Neural progenitor cell (in vitro differentiated cells): ENCODE measurements at regions not wholly inside any gene's neighbourhood (a gene's known extent, or its start where the extent isn't known, plus 50 kb on each side); places are given as distances from the start of the nearest gene placed in this dataset.

ENCODE experiments used
- DNase-seq: peaks from one replicate; pipeline ENCODE4 v3.0.0-alpha.2; 2016; ENCODE audit warnings: low spot score
- H2AFZ ChIP-seq: fragments of 200-600 bp; sonication (generic); replicated peaks from 2 replicates; pipeline ENCODE4 v1.6.1; 2016; ENCODE audit warnings: antibody characterized with exemption
- H3F3A ChIP-seq: fragments of 200-600 bp; sonication (generic); 2 replicates; pipeline ENCODE4 v1.6.1; 2016; ENCODE audit warnings: antibody characterized with exemption, low read depth
- H3K27ac ChIP-seq: fragments of 200-600 bp; sonication (generic); 2 replicates; pipeline ENCODE4 v1.5.1; 2016; ENCODE audit warnings: mild to moderate bottlenecking
- H3K27me3 ChIP-seq: fragments of 200-600 bp; sonication (generic); 2 replicates; pipeline ENCODE4 v1.6.1; 2016; ENCODE audit warnings: mild to moderate bottlenecking, moderate library complexity
- H3K36me3 ChIP-seq: fragments of 200-600 bp; sonication (generic); 2 replicates; pipeline ENCODE4 v1.5.1; 2016
- H3K4me1 ChIP-seq: fragments of 200-600 bp; sonication (generic); 2 replicates; pipeline ENCODE4 v1.6.1; 2016; ENCODE audit warnings: mixed run types
- H3K4me2 ChIP-seq: fragments of 200-600 bp; sonication (generic); 2 replicates; pipeline ENCODE4 v1.6.1; 2016
- H3K4me3 ChIP-seq: fragments of 200-600 bp; sonication (generic); 2 replicates; pipeline ENCODE4 v1.5.1; 2016
- H3K79me2 ChIP-seq: fragments of 200-600 bp; sonication (generic); 2 replicates; pipeline ENCODE4 v1.6.1; 2016; ENCODE audit warnings: low read depth
- H3K9ac ChIP-seq: fragments of 200-600 bp; sonication (generic); 2 replicates; pipeline ENCODE4 v1.6.1; 2016
- H3K9me3 ChIP-seq: fragments of 200-600 bp; sonication (generic); 2 replicates; pipeline ENCODE4 v1.5.1; 2016; ENCODE audit warnings: low read depth
- H4K20me1 ChIP-seq: fragments of 200-600 bp; sonication (generic); 2 replicates; pipeline ENCODE4 v1.6.1; 2016; ENCODE audit warnings: low read depth
- H3K27ac Mint-ChIP-seq: 3 replicates; pipeline ENCODE4 v1.8.0; 2021; ENCODE audit warnings: mixed read lengths
- H3K27me3 Mint-ChIP-seq: 2 replicates; pipeline ENCODE4 v1.8.0; 2022; ENCODE audit warnings: low read depth, mild to moderate bottlenecking, inconsistent platforms, moderate library complexity, mixed read lengths; ENCODE audit not compliant: insufficient read depth
- H3K36me3 Mint-ChIP-seq: 3 replicates; pipeline ENCODE4 v1.8.0; 2021; ENCODE audit warnings: mixed read lengths
- H3K4me1 Mint-ChIP-seq: 3 replicates; pipeline ENCODE4 v1.8.0; 2021; ENCODE audit warnings: mixed read lengths
- H3K4me3 Mint-ChIP-seq: 3 replicates; pipeline ENCODE4 v1.8.0; 2021; ENCODE audit warnings: mild to moderate bottlenecking, moderate library complexity, mixed read lengths
- H3K9me3 Mint-ChIP-seq: 3 replicates; pipeline ENCODE4 v1.8.0; 2020; ENCODE audit warnings: mixed read lengths
- CTCF ChIP-seq: fragments of 200-600 bp; sonication (generic); IDR thresholded peaks from 2 replicates; pipeline ENCODE4 v1.5.1; 2017; ENCODE audit warnings: antibody characterized with exemption, mild to moderate bottlenecking
- EZH2 ChIP-seq: fragments of 200-600 bp; sonication (generic); IDR thresholded peaks from 2 replicates; pipeline ENCODE4 v1.6.1; 2017; ENCODE audit warnings: antibody characterized with exemption, mild to moderate bottlenecking, moderate library complexity
- EZH2phosphoT487 ChIP-seq: fragments of 200-600 bp; sonication (generic); IDR thresholded peaks from 2 replicates; pipeline ENCODE4 v1.6.1; 2017; ENCODE audit warnings: antibody characterized with exemption

DNA sequence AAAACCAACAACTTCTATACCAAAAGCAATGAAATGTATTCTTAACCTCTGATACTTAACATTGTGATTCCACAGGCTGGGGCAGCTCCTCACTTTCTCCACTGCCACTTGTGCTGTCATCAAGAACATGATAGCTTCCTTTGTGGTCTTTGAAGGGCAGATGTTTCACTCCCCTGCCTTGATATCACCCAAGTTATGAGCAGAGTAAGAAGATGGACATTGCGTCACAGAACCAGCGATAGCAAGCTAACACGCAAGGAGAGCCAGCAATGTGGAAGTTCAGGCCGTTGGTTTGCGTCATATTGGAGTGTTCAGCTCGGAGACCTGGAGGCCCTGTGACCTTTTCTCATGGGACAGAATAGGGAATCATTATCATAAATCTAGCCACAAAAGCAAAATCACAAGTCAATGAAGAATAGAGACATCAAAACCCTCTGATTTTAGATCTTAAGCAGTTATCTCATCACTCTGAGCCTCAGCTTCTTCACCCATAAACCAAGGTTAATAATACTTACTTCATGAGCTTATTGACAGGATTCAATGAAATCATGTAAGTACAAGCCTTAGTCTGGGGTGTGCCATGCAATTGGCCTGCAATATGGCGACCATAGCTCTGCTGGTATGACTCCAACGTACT, 183.8 kb upstream of the THBS1 start:
- no peak for DNase-seq
- no peak for TF ChIP-seq EZH2
- no peak for TF ChIP-seq EZH2phosphoT487
- TF ChIP-seq CTCF: no peak
- H3K9me3 ChIP-seq: no peaks in the 10 kb centered on the region
- H4K20me1 ChIP-seq: no peaks in the 10 kb centered on the region
- no peaks in the 10 kb centered on the region for H3K79me2 ChIP-seq
- no peaks in the 10 kb centered on the region for H3K27me3 ChIP-seq
- Mint-ChIP-seq H3K4me3 (no peak overlapping the region), H3K27me3 (no peaks in the 10 kb centered on the region), H3K9me3 (no peaks in the 10 kb centered on the region), H3K36me3 (no peaks in the 10 kb centered on the region), H3K4me1 (no peaks in the 10 kb centered on the region), H3K27ac (peak overlapping the region; percentile 38)
- no peak overlapping the region for H3K9ac ChIP-seq
- H3K4me3 ChIP-seq: no peak overlapping the region
- H3F3A ChIP-seq: no peaks in the 10 kb centered on the region
- no peak overlapping the region for H3K4me2 ChIP-seq
- H3K36me3 ChIP-seq: no peaks in the 10 kb centered on the region
- H3K27ac ChIP-seq: no peak overlapping the region
- H3K4me1 ChIP-seq: no peaks in the 10 kb centered on the region
- H2AFZ ChIP-seq: no peak overlapping the region

DNA sequence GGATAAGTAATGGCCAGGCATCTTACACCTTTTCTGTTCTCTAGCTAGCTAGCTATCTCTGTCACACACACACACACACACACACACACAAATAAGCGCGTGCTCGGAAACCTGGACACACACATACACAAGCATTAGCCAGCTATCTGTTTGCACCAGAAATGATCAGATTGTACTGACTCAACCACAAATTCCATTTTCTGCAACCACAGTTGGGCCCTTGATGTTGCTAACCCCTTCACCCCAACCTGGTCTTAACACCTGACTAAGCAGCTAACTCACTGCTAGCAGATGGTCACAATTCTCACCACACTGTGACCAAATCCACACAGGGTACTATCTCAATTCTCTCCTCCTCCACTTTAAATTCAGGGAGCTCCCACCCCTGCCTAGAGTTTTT, 183.0 kb upstream of the THBS1 start:
- no peaks in the 10 kb centered on the region for H3K9me3 Mint-ChIP-seq
- DNase-seq: no peak
- Histone ChIP-seq H3K9me3 (no peaks in the 10 kb centered on the region), H3K4me1 (no peaks in the 10 kb centered on the region), H2AFZ (no peak overlapping the region), H3K27me3 (no peaks in the 10 kb centered on the region), H3K27ac (no peak overlapping the region), H3K4me3 (no peak overlapping the region), H3K36me3 (no peaks in the 10 kb centered on the region), H3K9ac (no peak overlapping the region), H3K79me2 (no peaks in the 10 kb centered on the region), H3F3A (no peaks in the 10 kb centered on the region), H3K4me2 (no peak overlapping the region), H4K20me1 (no peaks in the 10 kb centered on the region)
- no peak for TF ChIP-seq CTCF
- no peak for TF ChIP-seq EZH2phosphoT487
- no peak for TF ChIP-seq EZH2
- no peak overlapping the region for H3K4me3 Mint-ChIP-seq
- H3K4me1 Mint-ChIP-seq: no peaks in the 10 kb centered on the region
- H3K27ac Mint-ChIP-seq: no peak overlapping the region
- no peaks in the 10 kb centered on the region for H3K36me3 Mint-ChIP-seq
- H3K27me3 Mint-ChIP-seq: no peaks in the 10 kb centered on the region

DNA sequence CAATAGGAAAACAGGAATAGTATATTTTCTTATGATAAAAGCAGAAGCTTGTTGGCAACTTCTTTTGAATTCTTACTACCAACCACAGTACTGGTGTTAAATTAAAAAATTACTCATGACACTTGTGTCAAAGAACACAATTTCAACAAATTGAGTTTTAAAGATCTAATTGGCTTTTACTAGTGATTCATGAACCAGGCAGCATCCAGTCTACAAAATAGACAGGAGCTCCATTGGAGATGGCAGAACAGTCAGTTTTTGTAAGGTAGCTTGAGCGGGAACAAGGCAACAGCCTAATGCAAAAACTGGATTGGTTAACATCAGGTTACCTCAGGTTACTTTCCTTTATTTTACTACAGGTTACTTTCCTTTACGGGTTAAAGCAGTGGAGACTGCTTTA, 181.3 kb upstream of the THBS1 start:
- no peak for TF ChIP-seq EZH2
- no peak for TF ChIP-seq CTCF
- TF ChIP-seq EZH2phosphoT487: no peak
- H3K27ac ChIP-seq: no peak overlapping the region
- Mint-ChIP-seq H3K9me3 (no peaks in the 10 kb centered on the region), H3K36me3 (no peaks in the 10 kb centered on the region), H3K27ac (no peak overlapping the region), H3K27me3 (no peaks in the 10 kb centered on the region), H3K4me1 (no peaks in the 10 kb centered on the region), H3K4me3 (no peak overlapping the region)
- H3K79me2 ChIP-seq: no peaks in the 10 kb centered on the region
- no peak overlapping the region for H3K9ac ChIP-seq
- no peaks in the 10 kb centered on the region for H3K4me1 ChIP-seq
- no peak for DNase-seq
- H2AFZ ChIP-seq: no peak overlapping the region
- no peak overlapping the region for H3K4me2 ChIP-seq
- no peaks in the 10 kb centered on the region for H3K9me3 ChIP-seq
- H3K27me3 ChIP-seq: no peaks in the 10 kb centered on the region
- no peaks in the 10 kb centered on the region for H3F3A ChIP-seq
- no peaks in the 10 kb centered on the region for H4K20me1 ChIP-seq
- no peaks in the 10 kb centered on the region for H3K36me3 ChIP-seq
- no peak overlapping the region for H3K4me3 ChIP-seq
